ENCODE measurements at regions not wholly inside any gene's neighbourhood (a gene's known extent, or its start where the extent isn't known, plus 50 kb on each side); places are given as distances from the start of the nearest gene placed in this dataset.

DNA sequence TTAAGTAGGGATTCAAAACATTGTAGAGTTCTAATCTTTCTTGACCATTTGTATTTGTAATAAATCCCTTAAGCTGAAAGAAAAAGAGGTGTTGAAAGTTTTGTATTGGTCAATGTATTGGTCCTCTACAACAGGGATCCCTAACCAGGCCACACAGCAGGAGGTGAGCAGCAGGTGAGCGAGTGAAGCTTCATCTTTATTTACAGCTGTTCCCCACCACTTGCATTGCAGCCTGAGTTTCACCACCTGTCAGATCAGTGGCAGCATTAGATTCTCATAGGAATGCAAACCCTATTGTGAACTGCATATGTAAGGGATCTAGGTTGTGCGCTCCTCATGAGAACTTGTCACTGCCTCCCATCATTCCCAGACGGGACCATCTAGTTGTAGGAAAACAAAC is 715.7 kb upstream of the NXPH2 start:
- TF ChIP-seq, protein P1, sequence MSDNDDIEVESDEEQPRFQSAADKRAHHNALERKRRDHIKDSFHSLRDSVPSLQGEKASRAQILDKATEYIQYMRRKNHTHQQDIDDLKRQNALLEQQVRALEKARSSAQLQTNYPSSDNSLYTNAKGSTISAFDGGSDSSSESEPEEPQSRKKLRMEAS (IDR thresholded peaks at IDR 0.05) = no peak
- no peak for TF ChIP-seq CREB1 (IDR thresholded peaks at IDR 0.05; ENCODE audit: low read depth)
- TF ChIP-seq EP300 (IDR thresholded peaks at IDR 0.05; ENCODE audit: borderline replicate concordance) = no peak
- TF ChIP-seq TCF12 (IDR thresholded peaks at IDR 0.05; ENCODE audit: low read depth) = no peak
- TF ChIP-seq NFIC (IDR thresholded peaks at IDR 0.05) = no peak
- TF ChIP-seq TEAD4 (IDR thresholded peaks at IDR 0.05) = no peak
- no peak for TF ChIP-seq FOXM1 (IDR thresholded peaks at IDR 0.05; ENCODE audit: borderline replicate concordance, low read depth)
- TF ChIP-seq EGR1 (IDR thresholded peaks at IDR 0.05) = no peak

Data from Ishikawa (cell line).